GM12878 (cell line): ENCODE measurements at regions not wholly inside any gene's neighbourhood (a gene's known extent, or its start where the extent isn't known, plus 50 kb on each side); places are given as distances from the start of the nearest gene placed in this dataset.

Experiments
- ATAC-seq: fragments of 200-7000 bp; cut with Tn5 transposase; 3 replicates; pipeline ENCODE4 v1.9.1; 2020; ENCODE audit warnings: mild to moderate bottlenecking, moderate library complexity
- BruUV-seq: library from RNA; stranded (reverse); fragments of 400-500 nt; replicated peaks from 2 replicates; lab custom pipeline; 2021; lab: Mats Ljungman, UMichigan
- CTCF ChIA-PET: fragments of 300-600 bp; sonication (Branson Sonifier 250); formaldehyde crosslinking; extraction: SDS; loops from one replicate; lab custom pipeline; 2021; ENCODE audit warnings: inconsistent platforms; lab: Yijun Ruan, JAX
- POLR2A ChIA-PET: fragments of 350-600 bp; formaldehyde crosslinking; extraction: SDS; loops from one replicate; lab custom pipeline; 2021; ENCODE audit warnings: inconsistent platforms; lab: Charles Lee
- RAD21 ChIA-PET: fragments of 300-600 bp; sonication (Branson Sonifier 250); formaldehyde crosslinking; loops from one replicate; lab custom pipeline; 2023; ENCODE audit warnings: antibody characterized with exemption; ENCODE audit not compliant: unreplicated experiment; lab: Charles Lee
- SMC1A ChIA-PET: fragments of 300-600 bp; sonication (Branson Sonifier 250); formaldehyde crosslinking; loops from one replicate; lab custom pipeline; 2023; ENCODE audit not compliant: unreplicated experiment, uncharacterized antibody; lab: Charles Lee
- DNase-seq: peaks from one replicate; pipeline ENCODE4 v3.0.0-alpha.2; 2011; ENCODE audit warnings: low read depth, low spot score
- FAIRE-seq: peaks from 3 replicates; lab custom pipeline; 2011; peaks lifted over from hg19 to GRCh38; lab: Jason Lieb, UNC
- H2AFZ ChIP-seq: 2 replicates; pipeline ENCODE4 v1.6.0; 2011; ENCODE audit warnings: low read depth, low read length, control low read depth; ENCODE audit not compliant: control insufficient read depth
- H3K27ac ChIP-seq: 2 replicates; pipeline ENCODE4 v1.5.1; 2011; ENCODE audit warnings: control low read depth; ENCODE audit not compliant: control insufficient read depth, insufficient read depth
- H3K27me3 ChIP-seq, 2 experiments: replicated peaks in 1 of 2; 2 replicates each; pipeline versions ENCODE4 v1.6.0 to v1.6.1; 2011; ENCODE audit warnings: low read length in 1 of 2; ENCODE audit not compliant: control insufficient read depth in 2 of 2, insufficient read depth in 2 of 2
- H3K36me3 ChIP-seq, 2 experiments: 2 replicates each; pipeline ENCODE4 v1.5.1; 2011; ENCODE audit warnings: low read length in 1 of 2; ENCODE audit not compliant: control insufficient read depth in 2 of 2, insufficient read depth in 2 of 2
- H3K4me1 ChIP-seq: 2 replicates; pipeline ENCODE4 v1.6.1; 2011; ENCODE audit warnings: mild to moderate bottlenecking, low read length, moderate library complexity, mixed read lengths; ENCODE audit not compliant: control insufficient read depth, insufficient read depth
- H3K4me2 ChIP-seq: 2 replicates; pipeline ENCODE4 v1.6.0; 2011; ENCODE audit warnings: control low read depth; ENCODE audit not compliant: control insufficient read depth, insufficient read depth
- H3K4me3 ChIP-seq: fragments of 200-600 bp; sonication (generic); 2 replicates; pipeline ENCODE4 v1.5.1; 2016
- H3K79me2 ChIP-seq: 2 replicates; pipeline ENCODE4 v1.6.0; 2011; ENCODE audit warnings: low read length; ENCODE audit not compliant: control insufficient read depth, insufficient read depth
- H3K9ac ChIP-seq: 2 replicates; pipeline ENCODE4 v1.8.0; 2011; ENCODE audit warnings: low read length, control low read depth, mixed read lengths; ENCODE audit not compliant: control insufficient read depth, insufficient read depth
- H3K9me3 ChIP-seq: replicated peaks from 3 replicates; pipeline ENCODE4 v1.5.1; 2011; ENCODE audit warnings: mild to moderate bottlenecking, low read length; ENCODE audit not compliant: control insufficient read depth, insufficient read depth
- H4K20me1 ChIP-seq: 2 replicates; pipeline ENCODE4 v1.6.0; 2011; ENCODE audit not compliant: control insufficient read depth, insufficient read depth
- KDM1A ChIP-seq: fragments of 200-600 bp; sonication (generic); IDR thresholded peaks from 2 replicates; pipeline ENCODE4 v1.6.1; 2016; ENCODE audit warnings: borderline replicate concordance
- MTA3 ChIP-seq: IDR thresholded peaks from 2 replicates; pipeline ENCODE4 v1.6.1; 2012; ENCODE audit warnings: low read length, inconsistent platforms, borderline replicate concordance
- POLR2AphosphoS2 ChIP-seq: IDR thresholded peaks from 2 replicates; pipeline ENCODE4 v1.6.1; 2011; ENCODE audit warnings: low read depth, mild to moderate bottlenecking, low read length, improper control_type of control experiment, moderate library complexity
- WGBS: methylation state at CpG from one replicate; pipeline ENCODE4 v1.1.6; 2016; ENCODE audit warnings: low lambda C conversion rate; ENCODE audit not compliant: insufficient replicate concordance, insufficient coverage; ENCODE audit errors: missing lambda C conversion rate; 5-methylcytosine and 5-hydroxymethylcytosine counted together
- in situ Hi-C: fragments of 300-500 bp; cut with MboI; formaldehyde crosslinking; loops from 9 replicates; pipeline ENCODE4 v1.14.3; 2018; ENCODE audit warnings: mixed read lengths
- intact Hi-C: fragments of 100-400 bp; cut with micrococcal nuclease; formaldehyde crosslinking; loops from one replicate; pipeline ENCODE4 v1.14.2; 2022; ENCODE audit not compliant: unreplicated experiment
- TF ChIP-seq, protein P1 (sequence below): fragments of 450-650 bp; formaldehyde crosslinking; IDR thresholded peaks from 2 replicates; pipeline ENCODE4 v1.4.0; 2020; ENCODE audit warnings: mild to moderate bottlenecking, moderate library complexity

DNA sequence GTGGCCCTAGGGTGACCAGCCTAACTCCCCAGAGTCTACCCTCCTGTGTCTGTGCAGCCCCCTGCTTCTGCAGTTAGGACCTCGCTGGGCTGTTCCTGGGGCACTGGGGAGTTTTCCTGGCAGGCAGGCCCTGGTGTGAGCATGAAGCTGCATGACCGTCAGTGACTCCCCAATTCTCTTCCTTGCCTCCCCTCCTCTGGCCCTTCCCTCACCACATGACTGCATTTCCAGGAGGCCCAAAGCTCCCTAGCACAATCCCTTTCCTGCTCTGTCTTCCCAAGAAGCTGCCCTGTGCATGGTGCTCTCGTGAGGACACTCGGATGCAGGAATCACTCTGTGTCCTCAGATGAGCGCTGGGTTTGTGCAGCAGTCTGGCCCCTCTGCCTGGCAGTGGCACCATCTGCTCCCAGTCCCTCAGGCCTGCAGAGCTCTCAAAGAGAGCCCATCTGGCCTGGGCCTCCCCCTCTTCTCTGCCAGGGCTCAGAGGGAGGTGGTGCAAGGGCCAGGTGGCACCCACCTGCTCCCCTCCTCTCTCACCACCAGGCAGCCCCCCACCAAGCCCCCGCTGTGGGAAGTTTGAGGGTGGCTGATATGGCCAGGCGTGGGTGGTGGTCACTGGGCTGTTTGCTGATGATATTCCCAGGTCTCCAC lies 125.6 kb upstream of the HS6ST1 start:
- in situ Hi-C loops = no loop called here
- no peak for TF ChIP-seq KDM1A
- TF ChIP-seq MTA3 = no peak
- no peak for TF ChIP-seq POLR2AphosphoS2
- TF ChIP-seq, protein P1, sequence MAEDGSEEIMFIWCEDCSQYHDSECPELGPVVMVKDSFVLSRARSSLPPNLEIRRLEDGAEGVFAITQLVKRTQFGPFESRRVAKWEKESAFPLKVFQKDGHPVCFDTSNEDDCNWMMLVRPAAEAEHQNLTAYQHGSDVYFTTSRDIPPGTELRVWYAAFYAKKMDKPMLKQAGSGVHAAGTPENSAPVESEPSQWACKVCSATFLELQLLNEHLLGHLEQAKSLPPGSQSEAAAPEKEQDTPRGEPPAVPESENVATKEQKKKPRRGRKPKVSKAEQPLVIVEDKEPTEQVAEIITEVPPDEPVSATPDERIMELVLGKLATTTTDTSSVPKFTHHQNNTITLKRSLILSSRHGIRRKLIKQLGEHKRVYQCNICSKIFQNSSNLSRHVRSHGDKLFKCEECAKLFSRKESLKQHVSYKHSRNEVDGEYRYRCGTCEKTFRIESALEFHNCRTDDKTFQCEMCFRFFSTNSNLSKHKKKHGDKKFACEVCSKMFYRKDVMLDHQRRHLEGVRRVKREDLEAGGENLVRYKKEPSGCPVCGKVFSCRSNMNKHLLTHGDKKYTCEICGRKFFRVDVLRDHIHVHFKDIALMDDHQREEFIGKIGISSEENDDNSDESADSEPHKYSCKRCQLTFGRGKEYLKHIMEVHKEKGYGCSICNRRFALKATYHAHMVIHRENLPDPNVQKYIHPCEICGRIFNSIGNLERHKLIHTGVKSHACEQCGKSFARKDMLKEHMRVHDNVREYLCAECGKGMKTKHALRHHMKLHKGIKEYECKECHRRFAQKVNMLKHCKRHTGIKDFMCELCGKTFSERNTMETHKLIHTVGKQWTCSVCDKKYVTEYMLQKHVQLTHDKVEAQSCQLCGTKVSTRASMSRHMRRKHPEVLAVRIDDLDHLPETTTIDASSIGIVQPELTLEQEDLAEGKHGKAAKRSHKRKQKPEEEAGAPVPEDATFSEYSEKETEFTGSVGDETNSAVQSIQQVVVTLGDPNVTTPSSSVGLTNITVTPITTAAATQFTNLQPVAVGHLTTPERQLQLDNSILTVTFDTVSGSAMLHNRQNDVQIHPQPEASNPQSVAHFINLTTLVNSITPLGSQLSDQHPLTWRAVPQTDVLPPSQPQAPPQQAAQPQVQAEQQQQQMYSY (CRISPR knock-in tag) = no peak
- TF ChIP-seq, all 136 proteins: peak for 0
- Histone ChIP-seq H3K79me2 (no peaks in the 10 kb centered on the region), H4K20me1 (no peaks in the 10 kb centered on the region), H3K27ac (no peak overlapping the region), H3K4me3 (no peak overlapping the region), H3K9me3 (no peaks in the 10 kb centered on the region), H3K27me3 (peaks cover 0 to 2% of the 10 kb centered on the region in 2 experiments; a peak in 1 of 4 replicates), H3K4me1 (no peaks in the 10 kb centered on the region), H3K36me3 (no peaks in the 10 kb centered on the region), H3K4me2 (no peak overlapping the region), H3K9ac (no peak overlapping the region), H2AFZ (no peak overlapping the region)
- ATAC-seq = no peak
- DNase-seq = no peak
- 23% methylated on average over 7 of the region's 7 CpGs for WGBS
- ChIA-PET SMC1A (no interaction called here), RAD21 (no interaction called here), POLR2A (no interaction called here), CTCF (no interaction called here)
- BruUV-seq = no TSS peak
- no peak for FAIRE-seq
- intact Hi-C loops = no loop called here
